ENCODE measurements at regions not wholly inside any gene's neighbourhood (a gene's known extent, or its start where the extent isn't known, plus 50 kb on each side); places are given as distances from the start of the nearest gene placed in this dataset.

DNA sequence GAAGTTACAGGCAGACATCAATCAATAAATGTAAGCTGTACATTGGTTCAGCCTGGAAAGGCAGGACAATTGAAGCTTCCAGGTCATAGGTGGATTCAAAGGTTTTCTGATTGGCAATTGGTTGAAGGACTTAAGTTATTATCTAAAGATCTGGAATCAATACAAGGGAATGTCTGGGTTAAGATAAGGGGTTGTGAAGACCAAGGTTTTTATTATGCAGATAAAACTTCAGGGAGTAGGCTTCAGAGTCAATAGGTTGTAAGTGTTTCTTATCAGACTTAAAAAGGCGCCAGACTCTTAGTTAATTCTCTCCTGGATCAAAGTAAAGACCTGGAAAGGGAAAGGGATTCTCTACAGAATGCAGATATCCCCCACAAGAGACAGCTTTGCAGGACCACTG is 935.4 kb downstream of the TBC1D22A start:
- no peak for DNase-seq (ENCODE audit: low read depth)

DNA sequence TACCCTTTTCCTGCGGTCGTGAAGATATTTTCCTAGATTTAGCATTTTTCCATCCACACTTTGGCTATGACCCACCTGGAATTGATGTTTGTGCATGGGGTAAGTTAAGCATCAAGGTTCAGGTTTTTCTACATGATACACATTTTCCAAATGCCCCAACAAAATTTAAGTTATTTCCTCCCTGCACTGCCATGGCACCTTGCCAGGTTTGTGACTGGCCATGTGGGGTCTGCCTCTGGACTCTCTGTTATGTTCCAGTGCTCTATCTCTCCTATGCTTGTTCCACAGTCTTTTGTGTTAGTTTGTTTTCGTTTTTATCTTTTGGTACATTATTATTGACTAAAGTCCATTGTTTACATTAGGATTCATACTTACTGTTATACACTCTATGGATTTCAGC is 934.3 kb downstream of the TBC1D22A start:
- DNase-seq (ENCODE audit: low read depth): no peak

DNA sequence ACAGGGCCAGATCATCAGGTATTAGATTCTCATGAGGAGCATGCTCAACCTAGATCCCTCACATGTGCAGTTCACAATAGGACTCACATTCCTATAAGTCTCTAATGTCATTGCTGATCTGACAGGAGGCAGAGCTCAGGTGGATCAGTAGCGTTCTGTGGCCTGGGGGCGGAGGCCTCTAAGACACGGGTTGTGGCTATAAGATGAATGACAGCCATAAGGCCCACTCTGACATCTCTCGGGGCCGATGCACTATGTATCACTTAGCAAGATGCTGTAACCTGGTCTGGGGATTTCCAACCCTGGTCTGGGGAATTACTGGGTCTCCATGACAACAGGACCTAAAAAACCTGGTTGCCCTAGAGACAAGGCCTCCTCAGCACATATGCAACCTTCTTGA is 932.7 kb downstream of the TBC1D22A start:
- DNase-seq (ENCODE audit: low read depth): no peak

DNA sequence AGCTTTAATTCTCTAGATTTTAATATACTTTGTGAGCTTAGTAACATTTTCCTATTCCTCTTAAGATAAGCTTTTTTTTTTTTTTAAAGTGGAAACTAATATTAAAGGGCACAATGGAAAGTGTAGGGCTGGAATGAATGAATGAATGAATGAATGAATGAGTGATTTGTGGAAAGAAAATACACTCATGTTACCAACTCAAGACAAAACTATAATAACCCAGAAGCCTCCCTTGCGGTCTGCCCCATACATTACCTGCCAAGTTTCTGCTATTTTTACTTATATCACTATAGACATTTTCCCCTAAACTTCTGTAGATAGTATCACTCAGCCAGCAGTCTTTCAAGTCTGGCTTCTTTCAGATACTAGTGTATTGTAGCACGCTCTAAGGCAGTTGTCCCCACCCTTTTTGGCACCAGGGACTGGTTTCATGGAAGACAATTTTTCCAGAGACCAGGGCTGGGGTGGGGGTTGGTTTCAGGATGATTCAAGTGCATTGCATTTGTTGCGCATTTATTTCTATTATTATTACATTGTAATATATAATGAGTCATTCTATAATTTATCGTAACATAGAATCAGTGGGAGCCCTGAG is 932.2 kb downstream of the TBC1D22A start:
- no peak for DNase-seq (ENCODE audit: low read depth)

DNA sequence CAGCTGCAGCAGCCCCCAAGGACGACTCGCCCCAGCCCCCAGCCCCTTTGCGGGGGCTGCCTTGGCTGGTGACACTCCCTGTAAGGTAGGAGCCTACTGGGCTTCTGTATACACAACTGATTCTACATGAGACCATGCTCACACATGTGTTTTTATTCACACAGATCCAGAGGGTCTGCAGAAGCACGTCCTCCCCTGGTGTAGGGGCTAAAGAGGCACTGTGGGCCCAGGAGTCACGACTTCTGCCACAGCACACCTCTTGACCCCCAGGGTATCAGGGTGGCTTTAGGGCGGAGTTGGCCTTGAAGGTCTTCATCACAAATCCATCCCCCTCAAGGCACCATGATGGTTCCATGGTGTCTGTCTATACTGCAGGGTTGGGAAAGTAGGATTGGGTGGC is 931.2 kb downstream of the TBC1D22A start:
- DNase-seq (ENCODE audit: low read depth): no peak

DNA sequence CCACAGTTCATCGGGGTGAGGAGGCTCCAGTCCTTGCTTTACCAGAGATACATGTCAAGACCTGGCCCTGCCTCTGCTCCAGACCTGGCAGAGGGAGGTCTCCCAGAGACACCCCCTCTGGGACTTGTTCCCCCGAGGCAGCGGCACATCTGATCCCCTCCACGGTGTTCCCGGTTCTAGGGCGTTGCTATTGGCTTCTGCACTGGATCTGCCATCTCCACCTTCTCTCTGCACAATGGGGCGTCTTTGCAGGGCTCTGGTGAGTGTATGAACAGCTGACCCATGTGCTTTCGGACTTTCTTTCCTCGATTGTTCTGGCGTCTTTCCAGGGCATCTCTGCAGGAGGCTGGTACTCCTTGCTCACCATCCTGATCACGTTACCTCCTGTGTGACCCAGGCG is 930.4 kb downstream of the TBC1D22A start:
- DNase-seq (ENCODE audit: low read depth): no peak

DNA sequence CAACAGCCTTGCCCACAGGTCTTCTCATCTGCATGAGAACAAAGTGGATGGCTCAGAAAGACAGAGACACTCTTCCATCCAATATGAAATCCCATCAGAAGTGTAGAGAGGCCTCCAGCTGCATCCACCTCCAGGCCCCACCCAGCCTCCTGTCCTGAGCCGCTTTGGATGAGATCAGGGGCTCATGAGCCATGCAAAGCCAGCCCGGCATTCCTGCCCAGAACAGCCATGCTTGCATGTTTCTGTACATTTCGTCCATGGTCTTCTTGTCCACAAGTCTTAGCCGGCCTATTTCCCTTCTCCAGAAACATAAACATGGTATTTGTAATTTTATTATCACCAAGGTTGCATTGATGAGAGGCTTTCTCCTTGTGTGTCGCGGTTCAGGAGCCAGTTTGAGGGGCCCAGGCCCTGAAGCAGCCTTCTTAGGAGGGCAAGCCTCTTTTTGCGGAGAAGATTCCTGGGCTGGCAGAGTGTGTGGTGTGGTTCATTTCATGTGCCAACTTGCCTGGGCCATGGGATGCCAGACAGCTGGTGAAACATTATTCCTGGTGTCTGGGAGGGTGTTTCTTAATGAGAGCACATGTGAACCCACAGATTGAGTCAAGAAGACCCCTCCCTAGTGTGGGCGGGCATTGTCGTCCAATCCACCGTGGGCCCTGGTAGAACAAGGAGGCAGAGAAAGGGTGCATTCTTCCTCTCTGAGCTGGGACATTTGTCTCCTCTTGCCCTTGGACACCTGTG is 928.9 kb downstream of the TBC1D22A start:
- DNase-seq (ENCODE audit: low read depth): no peak

DNA sequence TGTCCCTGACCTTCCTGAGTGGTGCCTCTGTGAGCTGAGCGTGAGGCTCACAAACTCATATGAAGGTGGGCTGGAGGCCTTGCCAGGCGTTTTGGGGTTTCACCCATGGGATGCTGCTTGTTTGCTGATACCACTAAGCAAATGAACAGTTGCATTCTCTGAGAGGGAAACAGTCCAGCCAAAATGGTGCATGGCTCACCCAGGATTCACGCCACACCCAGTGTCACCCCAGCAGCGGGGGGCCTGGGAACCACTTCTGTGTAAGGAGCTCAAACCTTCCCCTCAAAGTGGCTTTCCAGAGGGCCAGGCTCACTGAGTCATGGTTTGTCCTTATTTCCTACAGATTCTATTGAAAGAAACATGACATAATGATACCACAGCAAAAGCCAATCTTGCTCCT is 928.1 kb downstream of the TBC1D22A start:
- no peak for DNase-seq (ENCODE audit: low read depth)

DNA sequence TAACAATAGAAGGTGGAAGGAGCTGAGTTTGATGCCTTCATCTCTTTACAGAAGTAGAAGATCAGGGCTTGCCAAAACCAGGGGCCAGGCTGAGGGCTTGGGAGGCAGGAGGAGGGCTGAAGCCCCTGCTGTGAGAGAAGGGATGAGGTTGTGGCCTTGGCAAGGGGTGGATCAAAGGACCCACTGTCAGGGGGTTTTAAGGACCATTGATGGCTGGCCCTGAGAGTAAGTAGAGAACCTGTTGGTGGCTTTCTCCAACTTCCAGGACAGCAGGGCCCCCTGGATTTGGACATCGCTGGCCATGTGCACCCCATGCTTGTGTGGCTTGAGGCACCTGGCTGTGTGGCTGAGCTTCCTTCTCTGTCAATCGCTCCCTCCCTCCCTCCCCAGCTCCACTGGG is 927.7 kb downstream of the TBC1D22A start:
- no peak for DNase-seq (ENCODE audit: low read depth)

DNA sequence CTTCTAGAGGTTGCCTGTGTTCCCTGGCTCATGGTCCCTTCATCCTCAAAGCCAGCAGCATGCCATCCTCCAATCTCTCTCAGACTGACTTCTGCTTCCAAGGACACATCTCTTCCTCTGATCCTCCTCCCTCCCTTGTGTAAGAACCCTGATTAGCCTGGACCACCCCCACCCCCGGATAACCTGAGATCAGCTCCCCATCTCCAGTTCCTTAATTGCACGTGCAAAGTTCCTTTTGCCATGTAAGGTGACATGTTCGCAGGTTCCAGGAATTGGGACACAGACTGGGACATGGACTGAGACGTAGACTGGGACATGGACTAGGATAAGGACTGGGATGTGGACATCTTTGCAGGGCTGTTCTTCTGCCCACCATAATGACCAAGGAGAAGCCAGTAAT is 925.3 kb downstream of the TBC1D22A start:
- DNase-seq (ENCODE audit: low read depth): no peak

DNA sequence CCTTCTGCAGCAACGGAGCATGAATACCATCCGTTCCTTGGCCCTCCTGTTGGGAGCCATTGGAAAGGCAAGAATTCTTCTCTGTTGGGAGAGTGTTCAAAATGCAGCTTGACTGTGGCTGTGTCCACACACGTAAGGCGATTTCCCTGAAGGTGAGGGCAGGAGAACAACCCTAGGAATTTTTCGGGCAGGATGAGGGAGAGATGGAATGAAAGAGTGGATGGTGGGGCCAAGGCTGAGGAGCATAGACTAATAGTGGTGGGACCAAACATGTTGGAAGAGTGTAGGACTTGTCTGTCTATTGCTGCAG is 924.9 kb downstream of the TBC1D22A start:
- no peak for DNase-seq (ENCODE audit: low read depth)

DNA sequence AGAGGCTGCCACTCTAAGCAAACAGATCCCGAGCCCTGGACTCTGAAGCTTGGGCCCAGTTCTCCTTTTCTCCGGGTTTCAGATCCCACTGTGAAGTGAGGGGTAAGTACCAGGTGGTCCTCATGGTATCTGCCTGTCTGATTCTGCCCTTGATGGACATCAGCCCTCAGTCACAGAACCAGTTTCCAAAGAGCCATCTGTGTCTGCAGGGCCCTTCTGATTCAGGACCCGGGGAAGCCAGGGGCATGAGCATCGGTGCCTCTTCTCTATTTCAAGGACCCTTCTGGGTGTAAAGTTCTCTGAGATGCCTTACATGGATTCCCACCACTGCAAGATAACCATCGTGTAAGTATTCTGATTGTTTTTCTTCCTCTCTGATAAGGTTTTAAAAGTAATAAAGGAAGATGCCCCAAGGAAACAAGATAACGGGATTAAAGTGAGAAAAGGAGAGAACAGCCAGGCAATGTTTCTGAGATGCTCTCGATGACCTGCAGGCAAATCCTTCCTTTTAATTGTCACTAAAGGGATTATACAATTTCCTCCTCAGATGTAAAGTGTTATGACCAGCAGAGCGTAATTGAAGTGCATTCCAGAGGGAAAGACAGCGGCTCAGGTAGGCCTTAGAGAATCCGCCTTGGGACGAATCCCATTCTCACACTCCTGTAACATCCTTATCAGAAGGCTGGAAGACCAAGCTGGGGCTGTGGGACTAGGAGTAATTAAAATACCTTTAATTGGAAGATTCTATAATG is 924.3 kb downstream of the TBC1D22A start:
- DNase-seq (ENCODE audit: low read depth): no peak

DNA sequence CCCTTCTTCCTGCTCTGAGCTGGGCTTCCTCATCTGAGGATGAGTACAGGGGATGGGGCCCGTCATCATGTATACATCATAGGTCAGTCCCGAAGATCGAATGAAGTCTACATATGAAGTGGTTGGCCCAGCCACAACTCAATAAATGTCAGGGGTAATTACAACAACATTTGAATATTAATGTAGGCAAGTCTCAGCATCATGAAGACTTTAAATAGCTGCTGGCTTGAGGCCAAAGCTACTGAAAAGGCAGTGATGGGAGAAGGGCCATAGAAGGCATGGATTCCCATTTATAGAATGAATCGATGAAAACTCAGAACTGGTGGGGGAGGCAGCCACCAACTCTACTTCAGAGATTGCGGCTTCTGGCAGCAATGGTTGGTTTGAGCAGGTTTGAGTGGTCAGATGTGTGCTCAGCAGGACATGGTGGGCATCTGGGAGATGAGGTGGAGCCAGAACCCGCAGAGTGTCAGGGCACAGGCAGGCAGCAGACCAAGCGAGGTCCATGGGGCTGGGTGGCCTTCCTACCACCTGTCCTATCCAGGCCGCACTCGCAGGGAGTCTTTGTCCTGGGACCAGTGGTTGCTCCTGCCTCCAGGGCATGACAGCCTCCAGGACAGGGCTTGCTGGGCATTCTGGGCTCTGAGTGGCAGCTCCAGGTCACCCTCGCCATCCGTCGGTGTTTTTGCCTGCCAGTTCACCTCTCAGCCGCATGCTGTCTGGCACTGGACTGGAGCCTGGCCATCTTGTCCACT is 919.1 kb downstream of the TBC1D22A start:
- DNase-seq (ENCODE audit: low read depth): no peak

DNA sequence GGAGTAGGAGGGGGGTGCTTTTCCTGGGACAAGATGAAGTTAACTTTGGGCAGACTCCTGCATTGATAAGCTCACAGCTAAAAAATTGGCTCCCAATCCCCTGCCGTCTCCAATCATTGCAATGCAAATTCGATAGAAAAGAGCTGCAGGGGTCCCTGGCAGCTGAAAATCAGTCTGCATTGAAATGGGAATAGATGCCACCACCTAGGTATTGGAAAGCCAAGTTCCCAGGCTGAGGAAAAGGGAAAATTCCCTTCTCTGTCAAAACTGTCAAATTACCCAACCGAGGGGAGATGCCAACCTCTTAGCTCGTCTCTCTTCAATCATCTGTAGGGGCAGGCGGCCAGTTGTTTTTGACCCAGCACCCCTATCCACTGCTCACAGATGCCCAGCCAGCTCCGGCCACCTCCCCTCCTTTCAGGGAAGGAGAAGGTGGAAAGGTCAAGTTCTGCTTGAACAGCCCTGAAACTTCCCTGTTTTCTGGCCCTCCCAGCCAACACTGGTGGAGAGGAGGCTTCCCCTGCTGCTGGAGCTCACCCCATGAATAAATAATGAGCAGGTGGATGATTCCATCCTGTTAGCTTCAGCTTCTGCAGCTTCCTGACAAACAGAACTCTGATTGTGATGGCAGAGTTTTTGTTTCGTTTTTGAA is 916.3 kb downstream of the TBC1D22A start:
- DNase-seq (ENCODE audit: low read depth): no peak

DNA sequence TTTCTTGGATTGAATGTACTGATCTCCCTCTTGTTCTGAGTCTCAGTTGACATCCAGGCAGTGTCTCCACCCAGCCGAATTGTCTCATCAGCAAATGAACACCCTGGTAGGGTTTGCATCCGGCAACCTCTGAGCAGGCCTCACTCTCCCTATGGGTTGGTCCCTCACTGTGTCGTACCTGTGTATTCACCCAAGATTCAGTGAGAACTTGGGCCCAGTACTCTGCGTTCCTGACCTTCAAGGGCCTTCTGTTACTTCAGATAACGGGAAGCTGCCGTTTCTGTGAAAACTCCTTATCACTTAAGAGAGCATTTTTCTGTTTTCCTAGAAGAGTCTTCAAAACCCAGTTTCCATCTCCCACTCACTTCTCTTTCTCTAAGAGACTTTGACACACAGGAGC is 915.6 kb downstream of the TBC1D22A start:
- DNase-seq (ENCODE audit: low read depth): no peak

DNA sequence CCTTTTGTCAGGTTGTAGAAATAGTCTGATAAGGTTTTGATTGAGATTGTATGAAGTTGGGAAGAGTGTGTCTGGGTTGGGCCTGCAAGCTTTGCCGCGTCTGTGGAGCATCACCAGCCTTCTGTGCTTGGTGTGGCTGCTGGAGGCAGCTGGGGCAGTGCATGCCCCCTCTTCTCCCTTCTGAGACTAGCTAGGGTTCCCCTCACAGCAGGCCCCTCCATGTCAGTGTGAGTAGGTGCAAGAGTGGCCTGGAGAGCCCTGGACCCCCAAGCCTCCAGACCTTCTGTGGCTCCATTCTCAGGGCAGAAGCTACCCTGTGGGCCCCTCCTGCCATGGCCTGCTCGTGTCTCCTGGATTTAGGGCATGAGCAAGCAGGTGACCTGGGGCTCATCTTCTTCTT is 914.2 kb downstream of the TBC1D22A start:
- DNase-seq (ENCODE audit: low read depth): no peak

DNA sequence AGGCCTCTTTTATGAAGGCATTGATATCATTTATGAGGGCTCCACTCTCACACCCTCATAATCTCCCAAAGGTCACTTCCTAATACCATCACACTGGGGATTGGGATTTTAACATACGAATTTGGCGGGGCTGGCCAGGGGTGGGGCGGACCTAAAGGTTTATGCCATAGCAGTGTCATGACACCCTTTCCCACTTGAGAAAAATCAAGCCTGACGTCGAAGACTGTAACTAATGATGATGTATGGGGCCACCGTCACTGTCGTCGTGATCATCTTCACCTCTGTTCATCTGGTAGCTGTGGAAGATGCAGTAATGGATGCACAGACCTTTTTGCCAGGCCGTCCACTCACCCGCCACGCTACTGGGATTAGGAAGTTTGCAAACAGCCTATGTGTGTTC is 912.1 kb downstream of the TBC1D22A start:
- DNase-seq (ENCODE audit: low read depth): no peak

DNA sequence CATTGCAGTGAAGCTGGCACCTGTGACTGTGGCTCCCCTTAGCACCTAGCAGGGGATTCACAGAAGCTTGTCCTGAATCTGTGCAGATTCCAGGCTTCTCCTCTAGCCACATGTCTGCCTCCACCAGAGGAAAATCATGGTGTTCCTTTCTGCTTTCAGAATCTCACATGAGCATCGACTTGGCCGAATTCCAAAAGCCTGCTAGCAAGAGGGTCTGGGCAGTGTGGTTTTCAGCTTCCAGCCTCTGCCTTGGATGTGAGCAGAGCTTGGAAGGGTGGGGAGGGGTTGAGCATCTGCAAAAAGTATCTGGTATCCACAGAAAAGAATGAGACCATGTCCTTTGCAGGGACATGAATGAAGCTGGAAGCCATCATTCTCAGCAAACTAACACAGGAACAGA is 911.1 kb downstream of the TBC1D22A start:
- no peak for DNase-seq (ENCODE audit: low read depth)

DNA sequence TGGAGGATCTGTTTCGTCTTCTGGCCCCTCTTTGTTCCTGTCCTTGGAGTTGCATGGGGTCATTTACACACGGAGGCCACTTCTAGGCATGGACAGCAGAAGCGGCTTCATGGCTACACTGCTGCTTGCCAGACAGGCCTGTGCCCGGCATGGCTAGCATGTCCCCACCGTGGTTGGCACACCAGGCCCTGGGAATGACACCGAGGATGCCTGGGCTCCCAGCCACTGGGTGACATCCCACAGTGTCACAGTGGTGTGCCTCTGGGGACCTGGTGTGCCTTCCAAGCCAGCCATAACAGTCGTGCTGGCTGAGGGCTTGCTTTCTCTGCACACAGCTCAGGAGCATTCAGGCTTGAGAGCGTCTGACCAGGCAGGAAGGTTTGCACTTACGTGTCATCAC is 910.1 kb downstream of the TBC1D22A start:
- DNase-seq (ENCODE audit: low read depth): no peak

DNA sequence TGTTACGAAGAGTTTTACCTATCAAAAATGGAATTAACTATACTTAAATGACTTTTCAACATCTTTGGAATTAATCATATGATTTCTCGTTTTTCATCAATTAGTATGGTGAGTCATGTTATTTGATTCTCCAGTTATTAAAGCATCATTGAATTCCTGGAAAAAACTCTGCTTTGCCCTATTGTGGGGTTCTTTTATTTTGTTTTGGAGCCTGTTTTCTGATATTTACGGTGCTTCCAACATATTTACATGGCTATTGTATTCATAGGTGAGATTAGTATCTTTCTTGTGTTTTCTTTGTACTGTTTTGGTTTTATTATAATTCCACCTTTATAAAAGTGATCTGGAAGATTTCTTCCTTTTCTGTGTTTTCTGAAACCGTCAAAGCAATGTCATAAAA is 902.7 kb downstream of the TBC1D22A start:
- no peak for DNase-seq (ENCODE audit: low read depth)

DNA sequence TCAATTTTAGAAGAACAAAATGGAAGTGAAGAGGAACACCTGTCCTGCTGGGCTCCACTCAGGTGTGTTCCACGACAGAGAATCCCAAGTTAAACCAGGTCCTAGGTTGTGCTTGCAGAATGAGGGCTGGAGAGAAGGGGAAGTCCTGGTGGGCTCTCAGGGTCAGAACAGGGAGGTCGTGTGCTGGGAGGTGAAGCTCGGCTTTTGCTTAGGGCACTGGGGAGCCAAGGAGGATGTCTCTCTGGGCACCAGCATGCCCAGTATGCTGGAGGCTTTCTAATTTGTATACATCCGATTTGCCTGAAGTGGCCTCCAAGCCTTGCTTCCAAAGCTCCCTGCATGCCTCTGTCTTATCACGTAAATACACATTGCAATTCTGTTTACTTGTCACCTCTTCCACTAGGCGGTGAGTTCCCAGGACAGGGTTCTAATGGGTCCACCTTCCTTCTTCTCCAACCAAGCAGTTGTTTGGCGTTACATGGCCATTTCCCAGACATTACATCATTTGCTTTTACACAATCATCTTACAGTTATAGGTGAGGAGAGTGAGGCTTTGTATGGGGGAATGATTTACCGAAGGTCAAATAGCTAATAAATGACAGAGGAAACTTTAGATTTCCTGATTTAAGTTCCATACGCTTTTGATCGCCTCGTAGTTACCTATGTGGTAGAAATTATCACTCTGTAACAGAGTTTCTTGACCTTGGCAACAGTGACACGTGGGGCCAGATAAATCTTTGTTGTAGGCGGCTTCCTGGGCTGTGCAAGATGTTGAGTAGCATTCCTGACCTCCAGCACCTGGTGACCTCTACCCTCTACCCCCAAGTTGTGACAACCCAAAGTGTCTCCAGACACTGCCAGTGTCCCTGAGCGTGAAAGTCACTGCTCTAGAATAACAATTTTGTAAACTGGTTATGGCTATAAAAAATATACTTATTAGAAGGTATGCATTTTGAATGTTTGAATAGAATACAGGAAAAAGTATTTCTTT is 901.5 kb downstream of the TBC1D22A start:
- no peak for DNase-seq (ENCODE audit: low read depth)

Measured in stimulated activated CD8-positive, alpha-beta memory T cell treated with anti-CD3 and anti-CD28 coated beads, Interleukin-12 subunit alpha, Interleukin-12 subunit beta, amount 100 ng/mL, for 4 hours (primary cell).